ENCODE measurements at regions not wholly inside any gene's neighbourhood (a gene's known extent, or its start where the extent isn't known, plus 50 kb on each side); places are given as distances from the start of the nearest gene placed in this dataset.

- TF ChIP-seq CHD7 (IDR thresholded peaks at IDR 0.05; ENCODE audit: insufficient replicate concordance, low read length) (no peak), ZNF274 (IDR thresholded peaks at IDR 0.05; ENCODE audit: borderline replicate concordance, extremely low read depth, low read length) (no peak), HDAC6 (IDR thresholded peaks at IDR 0.05; ENCODE audit: low read depth, low read length) (no peak), POU5F1 (IDR thresholded peaks at IDR 0.05; ENCODE audit: low read depth, low read length) (no peak), USF2 (IDR thresholded peaks at IDR 0.05; ENCODE audit: low read length) (no peak), BRCA1 (IDR thresholded peaks at IDR 0.05; ENCODE audit: low read depth, low read length) (no peak), TCF12 (IDR thresholded peaks at IDR 0.05; ENCODE audit: low read depth, low read length) (no peak), YY1 (IDR thresholded peaks at IDR 0.05; ENCODE audit: low read depth, low read length) (no peak), EGR1 (IDR thresholded peaks at IDR 0.05; ENCODE audit: borderline replicate concordance, low read depth, low read length) (no peak), SP1 (IDR thresholded peaks at IDR 0.05; ENCODE audit: low read depth, low read length) (no peak), SP4 (IDR thresholded peaks at IDR 0.05; ENCODE audit: low read length) (no peak), TAF7 (optimal IDR thresholded peaks at IDR 0.05; ENCODE audit: borderline replicate concordance, low read depth, low read length) (no peak)
These were observed 592.6 kb downstream of the TBC1D4 start (continued) for GRCh38 chr13:74889321-74889720.
